Panc1 (cell line): ENCODE measurements at regions not wholly inside any gene's neighbourhood (a gene's known extent, or its start where the extent isn't known, plus 50 kb on each side); places are given as distances from the start of the nearest gene placed in this dataset.

ENCODE experiments used
- ATAC-seq: fragments of 200-7000 bp; cut with Tn5 transposase; 2 replicates; pipeline ENCODE4 v1.9.1; 2020; ENCODE audit warnings: mild to moderate bottlenecking, moderate library complexity
- BruUV-seq: library from RNA; stranded (reverse); fragments of 400-500 nt; replicated peaks from 2 replicates; lab custom pipeline; 2021; lab: Mats Ljungman, UMichigan
- CTCF ChIA-PET: fragments of 300-600 bp; sonication (Branson Sonifier 250); formaldehyde crosslinking; loops from one replicate; lab custom pipeline; 2022; ENCODE audit warnings: antibody characterized with exemption; lab: Charles Lee
- POLR2A ChIA-PET: fragments of 300-600 bp; sonication (Branson Sonifier 250); formaldehyde crosslinking; loops from one replicate; lab custom pipeline; 2022; ENCODE audit warnings: antibody characterized with exemption; lab: Charles Lee
- DNase-seq: peaks from one replicate; pipeline ENCODE4 v3.0.0-alpha.2; 2010; ENCODE audit warnings: low read depth, low spot score
- H3K27ac ChIP-seq: 2 replicates; pipeline ENCODE4 v1.5.1; 2011; ENCODE audit warnings: mild to moderate bottlenecking, low read length, inconsistent platforms
- H3K27me3 ChIP-seq: fragments of 200-500 bp; sonication (Bioruptor generic); 2 replicates; pipeline ENCODE4 v1.6.0; 2014; ENCODE audit warnings: low read length, inconsistent platforms; ENCODE audit not compliant: control insufficient read depth, insufficient read depth
- H3K36me3 ChIP-seq: fragments of 200-500 bp; sonication (Bioruptor generic); 2 replicates; pipeline ENCODE4 v1.5.1; 2014; ENCODE audit warnings: inconsistent platforms, mild to moderate bottlenecking, low read length, moderate library complexity; ENCODE audit not compliant: control insufficient read depth, insufficient read depth
- H3K4me1 ChIP-seq: 2 replicates; pipeline ENCODE4 v1.5.1; 2011; ENCODE audit warnings: inconsistent platforms, mild to moderate bottlenecking, low read length, moderate library complexity; ENCODE audit not compliant: control insufficient read depth, insufficient read depth
- H3K4me3 ChIP-seq, 2 experiments: 2 replicates each; pipeline ENCODE4 v1.5.1; 2011 to 2012; ENCODE audit warnings: low read depth in 2 of 2, low read length in 2 of 2, mild to moderate bottlenecking in 2 of 2, inconsistent platforms in 1 of 2, moderate library complexity in 1 of 2
- H3K9me3 ChIP-seq: fragments of 200-500 bp; sonication (Bioruptor generic); 2 replicates; pipeline ENCODE4 v1.5.1; 2014; ENCODE audit warnings: low read depth, mild to moderate bottlenecking, inconsistent platforms, low read length, moderate library complexity; ENCODE audit not compliant: control insufficient read depth, insufficient read depth
- POLR2AphosphoS5 ChIP-seq: IDR thresholded peaks from 2 replicates; pipeline ENCODE4 v1.6.1; 2012; ENCODE audit warnings: mild to moderate bottlenecking, low read depth, low read length, moderate library complexity
- SIN3A ChIP-seq: IDR thresholded peaks from 2 replicates; pipeline ENCODE4 v1.6.1; 2012; ENCODE audit warnings: low read depth, mild to moderate bottlenecking, low read length, moderate library complexity, borderline replicate concordance; ENCODE audit not compliant: insufficient read depth
- TCF7L2 ChIP-seq: IDR thresholded peaks from 2 replicates; pipeline ENCODE4 v1.6.1; 2011; ENCODE audit warnings: mild to moderate bottlenecking, low read depth, low read length, inconsistent platforms
- in situ Hi-C: cut with HindIII; loops from 2 replicates; pipeline ENCODE4 v1.10.0; 2016; ENCODE audit warnings: low sequenced_read_pairs, low pct_unique_long_range_greater_than_20kb
- intact Hi-C: fragments of 100-400 bp; cut with micrococcal nuclease; formaldehyde crosslinking; loops from one replicate; pipeline ENCODE4 v1.10.0; 2022; ENCODE audit not compliant: unreplicated experiment
- TF ChIP-seq, protein P1 (sequence below): fragments of 450-650 bp; IDR thresholded peaks from 2 replicates; pipeline ENCODE4 v1.5.1; 2017; ENCODE audit warnings: mild to moderate bottlenecking
- TF ChIP-seq, protein P2 (sequence below), 2 experiments: IDR thresholded peaks; 2 replicates each; pipeline ENCODE4 v1.6.1; 2011 to 2012; ENCODE audit warnings: low read depth in 2 of 2, control low read depth in 1 of 2, low read length in 1 of 2, mild to moderate bottlenecking in 1 of 2, moderate library complexity in 1 of 2; ENCODE audit not compliant: insufficient read depth in 1 of 2

DNA sequence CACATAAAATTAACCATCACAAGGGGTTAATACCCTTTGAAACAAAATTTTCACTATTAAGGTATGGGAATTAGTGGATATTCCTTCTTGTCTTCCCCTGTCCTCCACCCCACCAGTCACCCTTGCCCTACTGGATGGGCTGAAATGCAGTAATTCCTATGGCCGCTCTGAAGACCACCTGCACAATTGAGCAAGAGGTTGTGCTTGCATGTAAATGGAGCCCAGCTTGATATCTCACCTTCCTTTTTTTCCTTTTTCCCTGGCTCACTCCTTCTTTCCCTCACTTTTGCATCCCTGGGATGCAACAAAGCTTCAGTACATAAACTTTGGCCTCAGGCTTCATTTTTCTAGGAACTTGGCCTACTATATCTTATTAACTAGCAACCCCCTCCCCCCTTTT is 184.6 kb downstream of the SNX10 start:
- DNase-seq (no peak), ATAC-seq (no peak)
- TF ChIP-seq POLR2AphosphoS5 (no peak), TCF7L2 (no peak), SIN3A (no peak)
- TF ChIP-seq, protein P1, sequence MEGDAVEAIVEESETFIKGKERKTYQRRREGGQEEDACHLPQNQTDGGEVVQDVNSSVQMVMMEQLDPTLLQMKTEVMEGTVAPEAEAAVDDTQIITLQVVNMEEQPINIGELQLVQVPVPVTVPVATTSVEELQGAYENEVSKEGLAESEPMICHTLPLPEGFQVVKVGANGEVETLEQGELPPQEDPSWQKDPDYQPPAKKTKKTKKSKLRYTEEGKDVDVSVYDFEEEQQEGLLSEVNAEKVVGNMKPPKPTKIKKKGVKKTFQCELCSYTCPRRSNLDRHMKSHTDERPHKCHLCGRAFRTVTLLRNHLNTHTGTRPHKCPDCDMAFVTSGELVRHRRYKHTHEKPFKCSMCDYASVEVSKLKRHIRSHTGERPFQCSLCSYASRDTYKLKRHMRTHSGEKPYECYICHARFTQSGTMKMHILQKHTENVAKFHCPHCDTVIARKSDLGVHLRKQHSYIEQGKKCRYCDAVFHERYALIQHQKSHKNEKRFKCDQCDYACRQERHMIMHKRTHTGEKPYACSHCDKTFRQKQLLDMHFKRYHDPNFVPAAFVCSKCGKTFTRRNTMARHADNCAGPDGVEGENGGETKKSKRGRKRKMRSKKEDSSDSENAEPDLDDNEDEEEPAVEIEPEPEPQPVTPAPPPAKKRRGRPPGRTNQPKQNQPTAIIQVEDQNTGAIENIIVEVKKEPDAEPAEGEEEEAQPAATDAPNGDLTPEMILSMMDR, result no peak
- TF ChIP-seq, protein P2, sequence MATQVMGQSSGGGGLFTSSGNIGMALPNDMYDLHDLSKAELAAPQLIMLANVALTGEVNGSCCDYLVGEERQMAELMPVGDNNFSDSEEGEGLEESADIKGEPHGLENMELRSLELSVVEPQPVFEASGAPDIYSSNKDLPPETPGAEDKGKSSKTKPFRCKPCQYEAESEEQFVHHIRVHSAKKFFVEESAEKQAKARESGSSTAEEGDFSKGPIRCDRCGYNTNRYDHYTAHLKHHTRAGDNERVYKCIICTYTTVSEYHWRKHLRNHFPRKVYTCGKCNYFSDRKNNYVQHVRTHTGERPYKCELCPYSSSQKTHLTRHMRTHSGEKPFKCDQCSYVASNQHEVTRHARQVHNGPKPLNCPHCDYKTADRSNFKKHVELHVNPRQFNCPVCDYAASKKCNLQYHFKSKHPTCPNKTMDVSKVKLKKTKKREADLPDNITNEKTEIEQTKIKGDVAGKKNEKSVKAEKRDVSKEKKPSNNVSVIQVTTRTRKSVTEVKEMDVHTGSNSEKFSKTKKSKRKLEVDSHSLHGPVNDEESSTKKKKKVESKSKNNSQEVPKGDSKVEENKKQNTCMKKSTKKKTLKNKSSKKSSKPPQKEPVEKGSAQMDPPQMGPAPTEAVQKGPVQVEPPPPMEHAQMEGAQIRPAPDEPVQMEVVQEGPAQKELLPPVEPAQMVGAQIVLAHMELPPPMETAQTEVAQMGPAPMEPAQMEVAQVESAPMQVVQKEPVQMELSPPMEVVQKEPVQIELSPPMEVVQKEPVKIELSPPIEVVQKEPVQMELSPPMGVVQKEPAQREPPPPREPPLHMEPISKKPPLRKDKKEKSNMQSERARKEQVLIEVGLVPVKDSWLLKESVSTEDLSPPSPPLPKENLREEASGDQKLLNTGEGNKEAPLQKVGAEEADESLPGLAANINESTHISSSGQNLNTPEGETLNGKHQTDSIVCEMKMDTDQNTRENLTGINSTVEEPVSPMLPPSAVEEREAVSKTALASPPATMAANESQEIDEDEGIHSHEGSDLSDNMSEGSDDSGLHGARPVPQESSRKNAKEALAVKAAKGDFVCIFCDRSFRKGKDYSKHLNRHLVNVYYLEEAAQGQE (IDR thresholded peaks at IDR 0.05; ENCODE audit: insufficient read depth in 1 of 2, low read depth in 2 of 2, low read length in 1 of 2), result no peak
- peaks cover 3% of the 10 kb centered on the region; the same call in 1 of the 2 replicates for H3K27me3 ChIP-seq
- intact Hi-C loops (no loop called here), in situ Hi-C loops (no loop called here)
- ChIA-PET POLR2A (no interaction called here), CTCF (no interaction called here)
- no peak overlapping the region for H3K4me3 ChIP-seq
- H3K27ac ChIP-seq, result no peak overlapping the region
- no peaks in the 10 kb centered on the region for H3K9me3 ChIP-seq
- BruUV-seq, result no TSS peak
- H3K4me1 ChIP-seq, result no peaks in the 10 kb centered on the region
- no peaks in the 10 kb centered on the region for H3K36me3 ChIP-seq

DNA sequence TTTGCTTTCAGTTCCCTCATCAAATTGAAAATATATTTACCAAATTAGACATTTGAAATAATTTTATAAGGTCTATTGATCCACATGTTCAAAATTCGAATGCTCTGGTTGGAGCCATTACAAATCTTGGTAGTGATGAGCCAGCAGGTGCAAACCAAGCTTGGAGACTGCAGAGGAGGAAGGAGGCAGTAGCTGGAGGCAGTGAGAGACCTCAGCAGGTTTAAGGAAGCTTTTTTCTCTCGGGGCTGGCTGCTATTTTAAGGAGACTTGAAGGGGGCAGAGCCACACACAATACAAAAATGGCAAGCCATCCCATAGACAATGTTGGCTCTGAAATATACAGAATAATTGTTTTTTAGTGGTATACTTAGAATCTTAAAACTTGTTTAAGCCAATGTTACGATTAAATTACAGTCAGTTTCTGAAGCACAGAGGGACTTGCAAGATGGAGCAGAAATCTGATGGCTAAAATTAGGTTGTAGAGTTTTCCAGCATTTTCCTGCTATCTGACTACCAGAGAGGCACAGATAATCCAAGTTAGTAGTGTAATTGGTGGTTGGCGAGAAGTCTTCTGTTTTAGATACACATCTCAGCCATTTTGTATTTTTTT is 185.8 kb downstream of the SNX10 start:
- BruUV-seq, result no TSS peak
- no peak overlapping the region for H3K4me3 ChIP-seq
- no peaks in the 10 kb centered on the region for H3K4me1 ChIP-seq
- H3K9me3 ChIP-seq, result no peaks in the 10 kb centered on the region
- no peak for DNase-seq
- H3K36me3 ChIP-seq, result no peaks in the 10 kb centered on the region
- H3K27ac ChIP-seq, result no peak overlapping the region
- in situ Hi-C loops, result no loop called here
- no peak for ATAC-seq
- intact Hi-C loops, result no loop called here
- peaks cover 2% of the 10 kb centered on the region; the same call in 1 of the 2 replicates for H3K27me3 ChIP-seq
- POLR2A ChIA-PET, result no interaction called here
- CTCF ChIA-PET, result no interaction called here
- no peak for TF ChIP-seq SIN3A
- no peak for TF ChIP-seq POLR2AphosphoS5

DNA sequence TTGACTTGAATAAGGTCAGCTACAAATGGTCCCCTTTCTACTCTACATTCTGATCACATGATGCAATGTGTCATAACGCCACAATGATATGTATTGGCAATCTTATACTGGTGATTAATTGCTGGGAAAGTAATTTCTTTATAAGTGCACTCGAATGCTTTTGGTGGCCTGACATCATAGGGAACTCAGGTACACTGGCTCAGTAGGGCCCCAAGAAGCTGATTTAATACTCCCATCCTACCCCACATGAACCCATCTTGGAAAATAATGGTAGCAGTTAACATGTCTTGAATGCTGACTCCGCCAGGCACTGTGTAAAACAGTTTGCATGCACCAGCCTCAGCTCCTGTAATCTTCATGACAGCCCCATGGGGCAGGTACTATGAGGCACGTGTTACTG is 186.9 kb downstream of the SNX10 start:
- POLR2A ChIA-PET, result no interaction called here
- in situ Hi-C loops, result no loop called here
- TF ChIP-seq SIN3A, result no peak
- TF ChIP-seq, protein P1, result no peak
- no peak for TF ChIP-seq TCF7L2
- no peak for TF ChIP-seq POLR2AphosphoS5
- TF ChIP-seq, protein P2 (IDR thresholded peaks at IDR 0.05; ENCODE audit: insufficient read depth in 1 of 2, low read depth in 2 of 2, low read length in 1 of 2), result no peak
- no peak for DNase-seq
- H3K27ac ChIP-seq, result no peak overlapping the region
- ATAC-seq, result no peak
- CTCF ChIA-PET, result no interaction called here
- H3K36me3 ChIP-seq, result no peaks in the 10 kb centered on the region
- no TSS peak for BruUV-seq
- no peaks in the 10 kb centered on the region for H3K9me3 ChIP-seq
- intact Hi-C loops, result no loop called here
- no peaks in the 10 kb centered on the region for H3K4me1 ChIP-seq
- no peaks in the 10 kb centered on the region; the same call in 1 of the 2 replicates for H3K27me3 ChIP-seq
- no peak overlapping the region for H3K4me3 ChIP-seq
